Skin epidermis (tissue), 12 donors: ENCODE measurements at regions not wholly inside any gene's neighbourhood (a gene's known extent, or its start where the extent isn't known, plus 50 kb on each side); places are given as distances from the start of the nearest gene placed in this dataset.

Experiments
- H3K27ac ChIP-seq, 21 experiments: fragments of 200-600 bp; sonication (generic) in 11 of 21; one replicate each; pipeline ENCODE4 v1.5.0; 2020; ENCODE audit warnings: mild to moderate bottlenecking in 3 of 21, inconsistent platforms in 2 of 21, moderate library complexity in 2 of 21
- H3K4me3 ChIP-seq, 7 experiments: fragments of 200-600 bp; sonication (generic) in 2 of 7; one replicate each; pipeline ENCODE4 v1.5.0; 2020; ENCODE audit warnings: inconsistent platforms in 2 of 7, mild to moderate bottlenecking in 2 of 7, moderate library complexity in 1 of 7

GRCh38 chr7:22659741-22660140, 67.3 kb upstream of the IL6 start:
- no peak overlapping the region for H3K27ac ChIP-seq

GRCh38 chr7:22658031-22658430, 69.0 kb upstream of the IL6 start:
- no peak overlapping the region for H3K4me3 ChIP-seq
- H3K27ac ChIP-seq: no peak overlapping the region

More at GRCh38 chr7:22659741-22660140, 67.3 kb upstream of the IL6 start:
- no peak overlapping the region for H3K4me3 ChIP-seq

- Histone ChIP-seq H3K27ac (no peak overlapping the region), H3K4me3 (no peak overlapping the region)
These were observed 69.5 kb upstream of the IL6 start for GRCh38 chr7:22657479-22657878.

- no peak overlapping the region for H3K4me3 ChIP-seq
- H3K27ac ChIP-seq: no peak overlapping the region
These were observed 71.2 kb upstream of the IL6 start for GRCh38 chr7:22655781-22656180.

- Histone ChIP-seq H3K4me3 (no peak overlapping the region), H3K27ac (no peak overlapping the region)
These were observed 72.2 kb upstream of the IL6 start for GRCh38 chr7:22654831-22655230.

GRCh38 chr7:22653951-22654350, 73.0 kb upstream of the IL6 start:
- H3K4me3 ChIP-seq: no peak overlapping the region
- H3K27ac ChIP-seq: no peak overlapping the region

- H3K27ac ChIP-seq: peak overlapping the region in 2 of 21 experiments; percentile 10 to 31
These were observed 75.3 kb upstream of the IL6 start for GRCh38 chr7:22651534-22652243.

GRCh38 chr7:22651036-22651435, 76.0 kb upstream of the IL6 start:
- peak overlapping the region in 2 of 21 experiments; percentile 10 to 31 for H3K27ac ChIP-seq

More at GRCh38 chr7:22651534-22652243, 75.3 kb upstream of the IL6 start:
- no peak overlapping the region for H3K4me3 ChIP-seq

GRCh38 chr7:22649686-22650085, 77.3 kb upstream of the IL6 start:
- Histone ChIP-seq H3K4me3 (no peak overlapping the region), H3K27ac (no peak overlapping the region)

More at GRCh38 chr7:22651036-22651435, 76.0 kb upstream of the IL6 start:
- no peak overlapping the region for H3K4me3 ChIP-seq

GRCh38 chr7:22647451-22648257, 79.3 kb upstream of the IL6 start:
- H3K27ac ChIP-seq: no peak overlapping the region

GRCh38 chr7:22645418-22646181, 81.4 kb upstream of the IL6 start:
- Histone ChIP-seq H3K27ac (no peak overlapping the region), H3K4me3 (no peak overlapping the region)

More at GRCh38 chr7:22647451-22648257, 79.3 kb upstream of the IL6 start:
- no peak overlapping the region for H3K4me3 ChIP-seq

GRCh38 chr7:22642454-22642853, 84.5 kb upstream of the IL6 start:
- Histone ChIP-seq H3K4me3 (no peak overlapping the region), H3K27ac (no peak overlapping the region)

GRCh38 chr7:22640269-22640668, 86.7 kb upstream of the IL6 start:
- no peak overlapping the region for H3K4me3 ChIP-seq
- no peak overlapping the region for H3K27ac ChIP-seq

- Histone ChIP-seq H3K27ac (no peak overlapping the region), H3K4me3 (no peak overlapping the region)
These were observed 87.6 kb upstream of the IL6 start for GRCh38 chr7:22639396-22639795.

- Histone ChIP-seq H3K4me3 (no peak overlapping the region), H3K27ac (no peak overlapping the region)
These were observed 91.7 kb upstream of the IL6 start for GRCh38 chr7:22635349-22635748.

GRCh38 chr7:22633954-22634474, 93.0 kb upstream of the IL6 start:
- Histone ChIP-seq H3K27ac (peak overlapping the region in 1 of 21 experiments; percentile 21), H3K4me3 (no peak overlapping the region)

- no peak overlapping the region for H3K4me3 ChIP-seq
- H3K27ac ChIP-seq: peak overlapping the region in 1 of 21 experiments; percentile 21
These were observed 93.6 kb upstream of the IL6 start for GRCh38 chr7:22633286-22633953.

- Histone ChIP-seq H3K27ac (no peak overlapping the region), H3K4me3 (no peak overlapping the region)
These were observed 94.3 kb upstream of the IL6 start for GRCh38 chr7:22632674-22633073.

- H3K4me3 ChIP-seq: no peak overlapping the region
- no peak overlapping the region for H3K27ac ChIP-seq
These were observed 95.3 kb upstream of the IL6 start for GRCh38 chr7:22631730-22632129.

GRCh38 chr7:22630069-22630468, 96.9 kb upstream of the IL6 start:
- Histone ChIP-seq H3K4me3 (no peak overlapping the region), H3K27ac (no peak overlapping the region)
